ENCODE measurements at regions not wholly inside any gene's neighbourhood (a gene's known extent, or its start where the extent isn't known, plus 50 kb on each side); places are given as distances from the start of the nearest gene placed in this dataset.

DNA sequence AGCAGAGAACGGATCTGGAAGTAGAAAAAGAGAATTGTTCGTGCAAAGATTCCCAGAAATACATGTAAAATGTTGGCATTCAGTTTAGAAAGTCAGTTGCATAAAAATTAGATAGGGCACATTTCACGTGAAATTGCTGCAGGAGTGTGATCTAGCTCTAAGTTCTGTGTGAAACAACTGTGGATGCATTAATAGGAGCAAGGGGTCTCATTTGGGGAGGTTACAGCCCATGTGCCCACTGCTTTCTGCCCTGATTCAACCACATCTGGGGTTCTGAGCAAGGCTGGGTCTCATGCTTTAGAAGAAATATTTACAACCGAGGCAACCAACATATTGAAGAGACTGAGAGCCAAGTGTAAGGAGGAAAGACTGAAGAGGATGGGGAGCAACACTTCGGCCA is 639.0 kb downstream of the BCOR start:
- WGBS (ENCODE audit: insufficient coverage, low lambda C conversion rate), result 100% methylated on average over 1 of the region's 5 CpGs
- no peak overlapping the region for H3K27ac ChIP-seq (ENCODE audit: low read length)
- no peaks in the 10 kb centered on the region for H3K9me3 ChIP-seq (ENCODE audit: control insufficient read depth, low read depth, low read length)
- no peak for DNase-seq
- H3K27me3 ChIP-seq (ENCODE audit: control insufficient read depth, insufficient read depth, low read length), result no peaks in the 10 kb centered on the region
- no peak overlapping the region for H3K4me3 ChIP-seq (ENCODE audit: low read length)
- H3K36me3 ChIP-seq (ENCODE audit: control insufficient read depth, insufficient read depth, low read length), result no peaks in the 10 kb centered on the region
- H3K4me1 ChIP-seq (ENCODE audit: control insufficient read depth, insufficient read depth, low read length), result peaks cover 14% of the 10 kb centered on the region

DNA sequence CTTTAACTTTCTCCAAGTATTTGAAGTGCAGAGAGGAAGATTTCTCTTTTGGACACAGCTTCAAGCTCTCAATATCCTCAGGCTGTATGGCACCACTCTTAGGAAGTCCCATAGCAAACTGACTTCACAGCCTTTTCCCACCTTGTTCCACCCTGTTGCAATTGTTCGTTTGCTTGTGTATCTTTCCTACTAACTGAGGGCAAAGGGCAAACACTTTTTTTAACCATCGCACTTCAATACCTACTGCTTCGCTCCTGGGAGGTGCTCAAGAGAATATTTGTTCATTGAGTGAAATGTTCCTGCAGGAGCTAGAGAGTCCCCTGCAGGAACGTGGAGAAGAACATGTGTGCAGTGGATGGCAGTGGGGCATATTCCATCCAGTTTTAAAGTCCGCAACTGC is 638.6 kb downstream of the BCOR start:
- no peak overlapping the region for H3K4me3 ChIP-seq (ENCODE audit: low read length)
- no peaks in the 10 kb centered on the region for H3K36me3 ChIP-seq (ENCODE audit: control insufficient read depth, insufficient read depth, low read length)
- H3K27ac ChIP-seq (ENCODE audit: low read length), result no peak overlapping the region
- no peaks in the 10 kb centered on the region for H3K9me3 ChIP-seq (ENCODE audit: control insufficient read depth, low read depth, low read length)
- no CpG with 5 or more reads among the region's 5 CpGs for WGBS (ENCODE audit: insufficient coverage, low lambda C conversion rate)
- H3K27me3 ChIP-seq (ENCODE audit: control insufficient read depth, insufficient read depth, low read length), result no peaks in the 10 kb centered on the region
- peaks cover 14% of the 10 kb centered on the region for H3K4me1 ChIP-seq (ENCODE audit: control insufficient read depth, insufficient read depth, low read length)
- peak in 1 of 2 donors; percentile 53 for DNase-seq

DNA sequence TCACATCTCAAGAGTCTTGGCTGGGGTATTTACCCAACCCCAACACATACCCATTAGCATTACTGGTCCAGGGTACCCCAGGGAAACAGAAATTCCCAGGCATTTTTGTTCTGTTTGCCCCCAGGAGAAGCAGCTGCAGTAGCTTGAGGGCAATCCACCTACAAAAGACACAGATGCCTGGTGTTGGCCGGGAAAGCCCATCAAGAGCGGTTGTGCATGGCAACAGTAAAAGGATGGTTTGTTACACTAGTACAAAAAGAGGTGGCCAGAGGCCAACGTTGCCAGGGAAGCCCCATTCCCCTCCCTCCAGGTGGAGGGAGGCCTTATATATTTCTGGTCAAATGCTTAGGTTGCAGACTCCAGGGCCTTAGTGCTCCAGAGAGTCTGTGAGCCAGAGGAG is 637.8 kb downstream of the BCOR start:
- Histone ChIP-seq H3K27me3 (ENCODE audit: control insufficient read depth, insufficient read depth, low read length) (no peaks in the 10 kb centered on the region), H3K9me3 (ENCODE audit: control insufficient read depth, low read depth, low read length) (no peaks in the 10 kb centered on the region), H3K4me3 (ENCODE audit: low read length) (no peak overlapping the region), H3K36me3 (ENCODE audit: control insufficient read depth, insufficient read depth, low read length) (no peaks in the 10 kb centered on the region), H3K4me1 (ENCODE audit: control insufficient read depth, insufficient read depth, low read length) (peaks cover 14% of the 10 kb centered on the region), H3K27ac (ENCODE audit: low read length) (no peak overlapping the region)
- WGBS (ENCODE audit: insufficient coverage, low lambda C conversion rate), result no CpG with 5 or more reads among the region's 3 CpGs
- no peak for DNase-seq

DNA sequence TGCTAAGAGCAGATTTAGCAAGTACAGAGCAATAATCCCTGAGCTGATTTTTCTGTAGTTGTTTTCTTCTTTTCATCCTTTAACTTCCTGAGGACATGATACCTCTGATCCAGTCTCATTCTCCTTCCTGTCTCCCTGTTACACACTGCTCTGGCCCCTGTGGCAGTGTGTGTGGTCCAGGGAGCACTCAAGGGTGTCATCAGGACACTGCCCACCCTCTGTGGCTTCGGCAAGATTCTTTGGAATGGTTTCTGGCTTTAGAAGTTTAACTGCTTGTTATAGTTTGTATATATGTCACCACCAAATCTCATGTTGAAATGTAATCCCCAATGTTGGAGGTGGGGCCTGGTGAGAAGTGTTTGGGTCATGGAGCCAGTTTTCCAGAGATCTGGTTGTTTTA is 637.3 kb downstream of the BCOR start:
- peaks cover 14% of the 10 kb centered on the region for H3K4me1 ChIP-seq (ENCODE audit: control insufficient read depth, insufficient read depth, low read length)
- no peak overlapping the region for H3K4me3 ChIP-seq (ENCODE audit: low read length)
- no peaks in the 10 kb centered on the region for H3K9me3 ChIP-seq (ENCODE audit: control insufficient read depth, low read depth, low read length)
- H3K36me3 ChIP-seq (ENCODE audit: control insufficient read depth, insufficient read depth, low read length), result no peaks in the 10 kb centered on the region
- no CpG with 5 or more reads among the region's 1 CpG for WGBS (ENCODE audit: insufficient coverage, low lambda C conversion rate)
- DNase-seq, result no peak
- H3K27me3 ChIP-seq (ENCODE audit: control insufficient read depth, insufficient read depth, low read length), result no peaks in the 10 kb centered on the region
- no peak overlapping the region for H3K27ac ChIP-seq (ENCODE audit: low read length)

DNA sequence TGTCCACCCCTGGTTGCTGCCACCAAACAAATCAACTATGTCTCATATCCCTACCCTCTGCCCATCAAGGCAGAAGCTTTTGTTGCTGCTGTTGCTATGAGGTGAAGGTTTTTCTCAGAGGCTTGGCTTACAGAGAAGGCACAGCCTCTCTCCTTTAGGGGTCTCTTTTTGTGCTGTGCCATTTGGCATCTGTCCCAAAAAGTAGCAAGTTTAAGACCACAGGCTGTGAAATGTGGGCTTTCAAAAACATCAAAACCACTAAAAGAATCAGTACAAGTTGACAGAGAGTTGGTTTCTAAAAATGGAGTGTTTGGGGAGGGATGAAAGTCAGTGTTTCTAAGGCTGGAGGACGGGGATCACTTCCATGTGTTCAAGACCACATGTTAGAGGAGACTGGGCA is 634.9 kb downstream of the BCOR start:
- no peak overlapping the region for H3K27ac ChIP-seq (ENCODE audit: low read length)
- no peaks in the 10 kb centered on the region for H3K9me3 ChIP-seq (ENCODE audit: control insufficient read depth, low read depth, low read length)
- WGBS (ENCODE audit: insufficient coverage, low lambda C conversion rate), result no CpG with 5 or more reads among the region's 1 CpG
- H3K4me1 ChIP-seq (ENCODE audit: control insufficient read depth, insufficient read depth, low read length), result peaks cover 9% of the 10 kb centered on the region
- no peaks in the 10 kb centered on the region for H3K36me3 ChIP-seq (ENCODE audit: control insufficient read depth, insufficient read depth, low read length)
- H3K4me3 ChIP-seq (ENCODE audit: low read length), result no peak overlapping the region
- no peak for DNase-seq
- no peaks in the 10 kb centered on the region for H3K27me3 ChIP-seq (ENCODE audit: control insufficient read depth, insufficient read depth, low read length)

DNA sequence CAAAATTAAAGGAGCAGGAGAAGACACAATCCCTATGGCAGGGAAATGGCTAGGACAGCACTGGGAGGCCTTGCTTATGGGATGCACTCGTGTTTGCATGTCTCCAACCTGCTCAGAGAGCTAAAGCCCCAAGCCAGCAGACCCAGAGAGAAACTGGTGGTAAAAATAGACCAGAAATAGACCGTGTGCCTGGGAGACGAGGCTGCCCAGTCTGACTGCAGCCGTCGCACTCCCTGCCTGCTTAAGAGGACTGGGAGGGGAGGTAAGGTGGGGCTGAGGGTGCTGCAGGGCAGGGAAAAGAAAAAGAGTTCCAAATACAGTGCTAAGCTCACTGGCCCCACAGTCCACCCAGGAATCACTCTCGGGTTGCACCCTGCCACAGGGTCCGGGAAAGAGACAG is 633.5 kb downstream of the BCOR start:
- Histone ChIP-seq H3K27ac (ENCODE audit: low read length) (no peak overlapping the region), H3K27me3 (ENCODE audit: control insufficient read depth, insufficient read depth, low read length) (no peaks in the 10 kb centered on the region), H3K36me3 (ENCODE audit: control insufficient read depth, insufficient read depth, low read length) (no peaks in the 10 kb centered on the region), H3K9me3 (ENCODE audit: control insufficient read depth, low read depth, low read length) (no peaks in the 10 kb centered on the region), H3K4me1 (ENCODE audit: control insufficient read depth, insufficient read depth, low read length) (peaks cover 6% of the 10 kb centered on the region), H3K4me3 (ENCODE audit: low read length) (no peak overlapping the region)
- no CpG with 5 or more reads among the region's 7 CpGs for WGBS (ENCODE audit: insufficient coverage, low lambda C conversion rate)
- DNase-seq, result no peak

DNA sequence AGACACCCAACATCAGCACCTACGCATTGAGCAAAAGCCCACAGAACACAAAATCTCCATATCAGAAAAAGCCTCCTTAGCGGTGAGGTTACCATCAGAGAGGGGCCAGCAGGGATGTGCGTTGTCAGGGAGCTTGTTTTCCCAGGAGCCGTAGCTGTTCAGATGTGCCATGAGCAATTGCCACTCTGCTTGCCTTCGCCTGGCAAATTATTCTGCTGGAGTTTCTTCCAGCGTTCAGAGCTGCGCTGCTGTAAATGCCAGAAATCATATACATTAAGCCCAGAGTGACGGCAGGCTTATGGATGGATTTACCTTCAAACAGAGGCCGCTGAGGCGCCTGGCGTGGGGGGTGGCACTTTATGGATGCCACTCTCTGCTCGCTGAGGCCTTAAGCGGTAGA is 632.3 kb downstream of the BCOR start:
- Histone ChIP-seq H3K27me3 (ENCODE audit: control insufficient read depth, insufficient read depth, low read length) (no peaks in the 10 kb centered on the region), H3K9me3 (ENCODE audit: control insufficient read depth, low read depth, low read length) (no peaks in the 10 kb centered on the region), H3K4me3 (ENCODE audit: low read length) (no peak overlapping the region), H3K4me1 (ENCODE audit: control insufficient read depth, insufficient read depth, low read length) (no peaks in the 10 kb centered on the region), H3K27ac (ENCODE audit: low read length) (no peak overlapping the region), H3K36me3 (ENCODE audit: control insufficient read depth, insufficient read depth, low read length) (no peaks in the 10 kb centered on the region)
- DNase-seq, result no peak
- WGBS (ENCODE audit: insufficient coverage, low lambda C conversion rate), result no CpG with 5 or more reads among the region's 13 CpGs

DNA sequence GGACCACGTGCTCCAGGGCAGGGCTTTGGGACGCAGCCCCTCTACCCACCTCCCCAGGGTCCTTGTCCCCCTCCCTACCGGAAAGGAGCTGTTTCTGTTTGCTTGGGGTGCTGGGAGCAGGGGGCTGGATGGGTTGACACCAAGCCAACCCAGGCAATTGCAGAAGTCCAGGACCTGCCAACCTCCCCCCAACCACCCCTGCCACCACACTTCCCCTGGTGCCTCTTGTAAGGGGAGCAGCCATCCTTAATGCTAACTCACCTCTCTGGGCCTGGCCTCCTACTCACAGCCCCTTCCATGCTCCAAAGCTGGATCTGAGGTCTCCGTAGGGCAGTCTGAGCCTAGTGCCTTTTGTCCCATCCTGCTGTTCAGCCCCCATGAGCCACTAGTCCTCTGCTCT is 631.9 kb downstream of the BCOR start:
- WGBS (ENCODE audit: insufficient coverage, low lambda C conversion rate), result no CpG with 5 or more reads among the region's 4 CpGs
- H3K36me3 ChIP-seq (ENCODE audit: control insufficient read depth, insufficient read depth, low read length), result no peaks in the 10 kb centered on the region
- no peaks in the 10 kb centered on the region for H3K4me1 ChIP-seq (ENCODE audit: control insufficient read depth, insufficient read depth, low read length)
- H3K27me3 ChIP-seq (ENCODE audit: control insufficient read depth, insufficient read depth, low read length), result no peaks in the 10 kb centered on the region
- no peak overlapping the region for H3K27ac ChIP-seq (ENCODE audit: low read length)
- no peak overlapping the region for H3K4me3 ChIP-seq (ENCODE audit: low read length)
- no peaks in the 10 kb centered on the region for H3K9me3 ChIP-seq (ENCODE audit: control insufficient read depth, low read depth, low read length)
- no peak for DNase-seq

DNA sequence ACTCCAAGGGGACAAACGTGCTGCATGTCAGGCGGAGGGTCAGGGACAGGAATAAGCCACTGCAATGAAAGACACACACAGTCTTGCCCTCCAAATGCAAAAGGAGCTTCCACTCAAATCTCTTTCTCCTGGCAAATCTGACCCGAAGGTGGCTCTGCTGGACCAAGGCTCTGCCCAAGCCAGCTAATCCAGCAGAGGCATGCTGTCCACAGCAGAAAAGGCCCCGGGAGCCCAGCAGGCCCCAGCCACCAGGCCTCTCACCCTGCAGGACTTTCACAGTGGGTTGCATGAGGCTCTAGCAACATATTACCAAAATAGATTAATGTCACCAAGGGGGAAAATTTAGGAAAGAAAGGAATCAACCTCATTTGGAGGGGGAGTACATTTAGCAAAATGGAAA is 628.6 kb downstream of the BCOR start:
- H3K27me3 ChIP-seq (ENCODE audit: control insufficient read depth, insufficient read depth, low read length), result no peaks in the 10 kb centered on the region
- H3K4me3 ChIP-seq (ENCODE audit: low read length), result no peak overlapping the region
- no peak overlapping the region for H3K27ac ChIP-seq (ENCODE audit: low read length)
- H3K9me3 ChIP-seq (ENCODE audit: control insufficient read depth, low read depth, low read length), result no peaks in the 10 kb centered on the region
- H3K36me3 ChIP-seq (ENCODE audit: control insufficient read depth, insufficient read depth, low read length), result no peaks in the 10 kb centered on the region
- WGBS (ENCODE audit: insufficient coverage, low lambda C conversion rate), result no CpG with 5 or more reads among the region's 4 CpGs
- peaks cover 3% of the 10 kb centered on the region for H3K4me1 ChIP-seq (ENCODE audit: control insufficient read depth, insufficient read depth, low read length)
- no peak for DNase-seq

DNA sequence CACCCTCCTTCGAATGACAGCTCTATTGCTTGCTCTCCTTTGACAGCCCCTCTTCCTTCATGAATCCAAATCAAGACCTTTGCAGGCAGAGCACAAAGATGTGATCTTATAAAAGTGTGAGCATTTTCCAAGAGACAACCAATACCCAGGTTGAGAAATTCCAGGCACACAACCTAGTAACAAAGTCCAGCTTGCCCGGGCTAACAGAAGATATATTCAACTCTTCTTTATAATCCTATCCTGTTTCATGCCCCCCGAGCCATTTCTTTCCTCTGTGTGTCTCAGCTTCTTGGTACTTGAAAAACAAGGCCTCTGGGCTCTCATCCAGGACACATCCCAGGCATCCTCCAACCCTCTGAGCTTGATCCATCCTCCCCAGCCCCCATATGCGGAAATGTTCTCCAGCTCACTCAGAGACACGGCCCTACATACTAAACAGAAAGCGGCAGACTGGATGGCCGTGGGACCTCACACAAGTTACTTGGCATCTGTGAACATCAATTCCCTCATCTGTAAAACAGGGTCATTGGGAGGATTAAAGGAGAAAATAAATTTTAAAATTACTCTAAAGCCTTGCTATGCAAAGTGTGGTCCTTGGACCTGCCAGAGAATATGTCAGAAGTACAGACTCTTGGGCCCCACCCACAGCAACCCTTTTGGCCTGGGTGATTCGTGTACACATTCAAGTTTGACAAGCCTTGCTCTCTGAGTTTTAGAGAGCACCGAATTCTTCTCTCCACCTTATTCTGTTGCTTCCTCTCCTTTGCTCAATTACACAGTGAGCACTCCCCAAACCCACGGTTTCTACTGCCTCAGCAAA is 627.0 kb downstream of the BCOR start:
- Histone ChIP-seq H3K4me1 (ENCODE audit: control insufficient read depth, insufficient read depth, low read length) (peaks cover 8% of the 10 kb centered on the region), H3K36me3 (ENCODE audit: control insufficient read depth, insufficient read depth, low read length) (no peaks in the 10 kb centered on the region), H3K4me3 (ENCODE audit: low read length) (no peak overlapping the region), H3K27me3 (ENCODE audit: control insufficient read depth, insufficient read depth, low read length) (no peaks in the 10 kb centered on the region), H3K9me3 (ENCODE audit: control insufficient read depth, low read depth, low read length) (no peaks in the 10 kb centered on the region), H3K27ac (ENCODE audit: low read length) (peak overlapping the region; percentile 39)
- peak; percentile 37 to 39 for DNase-seq
- no CpG with 5 or more reads among the region's 10 CpGs for WGBS (ENCODE audit: insufficient coverage, low lambda C conversion rate)

DNA sequence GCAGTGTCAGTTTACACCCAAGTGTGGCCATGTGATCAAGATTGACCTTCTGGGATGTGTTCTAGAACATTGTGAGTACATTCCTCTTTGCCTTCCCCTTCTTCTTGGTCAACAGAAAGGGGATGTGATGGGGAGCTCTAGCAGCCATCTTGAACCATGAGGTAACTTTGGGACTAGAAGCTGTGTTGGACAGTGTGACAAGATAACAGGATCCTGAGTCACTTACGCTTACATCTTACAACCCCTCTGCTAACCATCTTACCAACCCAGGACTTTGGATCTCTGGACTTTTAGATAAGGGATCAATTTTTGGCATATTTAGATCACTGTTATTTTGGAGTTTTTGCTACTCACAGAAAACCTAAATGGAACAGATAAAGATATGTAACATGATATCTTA is 625.6 kb downstream of the BCOR start:
- Histone ChIP-seq H3K27me3 (ENCODE audit: control insufficient read depth, insufficient read depth, low read length) (no peaks in the 10 kb centered on the region), H3K36me3 (ENCODE audit: control insufficient read depth, insufficient read depth, low read length) (no peaks in the 10 kb centered on the region), H3K4me1 (ENCODE audit: control insufficient read depth, insufficient read depth, low read length) (peaks cover 10% of the 10 kb centered on the region), H3K4me3 (ENCODE audit: low read length) (no peak overlapping the region), H3K9me3 (ENCODE audit: control insufficient read depth, low read depth, low read length) (no peaks in the 10 kb centered on the region), H3K27ac (ENCODE audit: low read length) (no peak overlapping the region)
- DNase-seq, result no peak
- no CpG with 5 or more reads among the region's 1 CpG for WGBS (ENCODE audit: insufficient coverage, low lambda C conversion rate)
